Activated effector memory CD4-positive, alpha-beta T cell treated with anti-CD3 and anti-CD28 coated beads, Interleukin-2, amount 50 U/mL, for 16 hours (primary cell): ENCODE measurements at regions not wholly inside any gene's neighbourhood (a gene's known extent, or its start where the extent isn't known, plus 50 kb on each side); places are given as distances from the start of the nearest gene placed in this dataset.
"Not testable (repeated sequence)": the region's sequence is repeated elsewhere in the genome, so short reads cannot be mapped to it uniquely, and the experiment has no call there.

Source experiments
- DNase-seq: peaks from one replicate; pipeline ENCODE4 v3.0.0-alpha.2; 2020

- no peak for DNase-seq
Measured at GRCh38 chr4:24236532-24236931, 346.7 kb upstream of the PPARGC1A start.

DNA sequence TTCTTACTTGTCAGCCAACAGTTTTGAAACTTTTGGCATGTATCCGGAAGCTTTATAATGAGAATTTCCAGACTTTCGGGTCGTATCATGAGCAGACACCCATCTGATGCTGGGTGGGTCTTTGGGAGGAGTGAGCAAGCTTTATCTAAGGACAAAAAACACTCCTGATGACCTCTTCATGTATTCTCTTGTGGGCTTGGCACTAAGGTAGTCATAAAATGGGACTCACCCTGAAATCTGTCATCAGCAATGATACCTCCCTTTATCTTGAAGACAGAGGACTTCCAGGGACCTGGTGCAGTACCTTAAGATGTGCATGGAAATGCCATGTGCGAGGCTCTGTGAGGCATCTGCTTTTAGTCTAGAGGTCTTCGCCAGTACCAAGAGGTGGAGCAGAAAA lies 346.3 kb upstream of the PPARGC1A start:
- DNase-seq: no peak

DNA sequence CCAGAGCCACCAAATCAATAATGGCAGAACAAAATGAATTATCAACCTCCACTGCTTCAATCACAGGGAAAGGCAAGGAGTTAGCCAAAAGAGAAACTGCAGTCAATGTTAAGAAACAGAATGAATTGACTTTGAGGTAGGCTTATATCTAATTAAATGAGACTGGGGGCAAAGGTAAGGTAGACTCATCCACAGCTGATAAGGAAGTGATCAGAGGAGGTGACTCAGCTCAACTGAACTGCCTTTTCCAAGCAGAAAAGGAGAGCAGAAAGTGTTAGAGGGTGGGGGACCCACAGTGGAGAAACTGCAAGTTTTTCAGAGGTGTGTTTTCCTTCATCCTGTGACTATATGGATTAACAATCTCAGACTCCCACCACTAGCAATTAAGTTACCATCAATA lies 345.8 kb upstream of the PPARGC1A start:
- DNase-seq: no peak

GRCh38 chr4:24234288-24234848 lies 344.5 kb upstream of the PPARGC1A start:
- no peak for DNase-seq

- DNase-seq: no peak
Measured at GRCh38 chr4:24230955-24231354, 341.1 kb upstream of the PPARGC1A start.

GRCh38 chr4:24229978-24230377 lies 340.1 kb upstream of the PPARGC1A start:
- DNase-seq: no peak

DNA sequence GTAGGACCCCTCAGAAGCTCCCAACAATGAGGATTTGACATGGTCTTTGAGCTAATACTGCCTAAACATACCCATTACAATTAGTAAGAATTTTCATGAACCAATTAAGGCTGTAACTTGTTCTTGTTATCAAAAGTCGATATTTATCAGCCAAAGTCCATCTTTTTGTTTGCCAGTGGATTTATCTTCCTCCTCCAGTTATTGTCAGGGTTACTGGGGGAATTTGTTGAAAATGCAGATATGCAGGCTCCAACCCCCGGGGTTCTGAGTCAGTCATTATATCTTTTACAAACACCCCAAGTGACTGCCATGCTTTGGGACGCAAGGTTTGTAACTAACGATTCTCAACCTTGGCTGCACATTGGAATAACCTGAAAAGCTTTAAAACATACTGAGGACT lies 338.8 kb upstream of the PPARGC1A start:
- no peak for DNase-seq

DNA sequence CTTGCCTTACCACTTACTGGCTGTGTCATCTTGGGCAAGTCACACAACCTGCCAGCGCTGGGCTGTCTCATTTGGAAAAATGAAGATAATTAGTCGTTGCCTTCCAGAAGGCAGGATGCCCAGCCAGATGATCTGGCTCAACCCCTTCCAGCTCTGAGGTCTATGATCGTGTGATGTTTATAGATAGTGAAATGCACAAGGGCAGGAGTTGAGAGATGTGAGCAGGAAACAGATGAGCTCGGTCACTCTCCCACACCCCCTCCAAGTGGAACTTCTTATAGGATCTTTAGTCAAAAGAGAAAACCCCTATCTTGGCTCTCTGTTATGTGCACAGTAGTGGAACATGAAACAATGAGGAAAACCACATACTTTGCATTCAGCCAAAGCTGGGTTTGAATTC lies 336.8 kb upstream of the PPARGC1A start:
- DNase-seq: no peak

DNA sequence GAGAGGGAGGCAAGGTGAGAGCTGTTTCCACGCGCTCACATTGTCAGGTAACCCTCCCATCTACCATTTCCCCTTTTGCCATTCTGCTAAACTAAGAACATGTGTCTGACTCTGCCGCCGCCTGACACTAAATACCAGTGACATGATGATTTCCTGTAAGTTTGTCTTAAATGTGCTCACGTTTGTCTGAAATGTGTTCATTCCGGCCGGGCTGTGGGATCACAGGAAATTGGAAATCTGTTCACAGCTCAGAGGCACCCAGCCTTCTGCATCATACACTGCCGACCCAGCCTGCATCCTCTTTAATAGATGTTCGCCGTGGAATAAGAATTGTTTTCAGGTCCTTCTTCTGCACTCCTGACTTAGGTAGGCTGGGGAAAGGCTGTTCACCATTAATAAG lies 336.2 kb upstream of the PPARGC1A start:
- DNase-seq: no peak

DNA sequence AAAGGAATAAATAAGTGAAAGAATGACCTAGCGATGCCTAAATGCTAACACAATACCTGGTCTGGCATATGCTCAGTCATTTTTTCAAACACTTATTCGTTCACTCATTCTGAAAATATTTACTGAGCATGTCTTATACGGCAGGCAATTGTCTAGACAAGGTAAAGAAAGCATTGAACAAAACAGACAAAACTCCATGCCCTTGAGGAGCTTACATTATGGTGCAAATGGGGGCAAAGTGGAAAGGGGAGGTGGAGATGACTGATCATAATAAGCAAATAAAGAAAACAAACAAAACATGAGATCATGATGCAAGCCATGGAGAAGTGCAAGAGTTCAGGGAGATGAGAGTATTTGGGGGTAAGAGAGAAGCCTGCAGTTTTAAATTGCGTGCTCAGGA lies 334.6 kb upstream of the PPARGC1A start:
- DNase-seq: no peak

DNA sequence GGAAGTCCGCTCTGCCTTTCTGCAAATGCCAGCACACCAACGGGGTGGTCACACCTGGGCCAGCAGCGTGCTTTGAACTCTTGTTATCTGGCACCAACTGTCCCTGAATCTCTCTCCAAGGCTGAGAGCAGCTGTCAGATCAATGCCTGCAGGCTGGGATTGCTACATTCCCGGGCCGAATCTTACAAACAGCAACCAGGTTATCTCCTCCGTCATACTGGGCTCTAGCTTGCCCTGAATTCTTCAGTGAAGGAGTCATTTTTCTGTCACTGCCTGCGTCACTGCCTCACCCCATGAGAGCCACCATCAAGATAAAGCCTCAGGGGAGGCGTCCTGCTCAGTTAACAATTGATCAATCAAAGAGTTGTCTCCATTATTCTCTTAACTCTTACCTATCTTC lies 329.4 kb upstream of the PPARGC1A start:
- no peak for DNase-seq

- DNase-seq: no peak
Measured at GRCh38 chr4:24218566-24218965, 328.7 kb upstream of the PPARGC1A start.

DNA sequence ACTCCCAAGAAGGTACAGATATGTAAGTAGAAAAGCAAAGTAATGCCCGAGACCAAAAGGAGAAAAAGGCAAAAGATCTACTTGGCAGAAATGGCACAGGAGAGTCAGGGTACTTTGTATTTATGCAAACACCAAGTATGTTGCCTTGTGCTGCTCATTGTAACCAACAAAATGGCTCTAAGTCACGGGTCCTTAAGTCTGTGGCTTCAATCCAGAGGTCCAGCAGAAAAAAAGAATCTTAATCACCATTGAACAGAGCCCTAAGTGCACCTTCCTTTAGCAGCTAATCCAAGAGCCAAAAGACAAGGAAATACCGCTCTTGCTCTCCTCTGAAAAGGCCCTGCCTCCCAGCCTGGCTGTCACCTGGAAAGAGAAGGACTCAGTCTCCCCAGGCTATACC lies 324.9 kb upstream of the PPARGC1A start:
- DNase-seq: no peak

DNA sequence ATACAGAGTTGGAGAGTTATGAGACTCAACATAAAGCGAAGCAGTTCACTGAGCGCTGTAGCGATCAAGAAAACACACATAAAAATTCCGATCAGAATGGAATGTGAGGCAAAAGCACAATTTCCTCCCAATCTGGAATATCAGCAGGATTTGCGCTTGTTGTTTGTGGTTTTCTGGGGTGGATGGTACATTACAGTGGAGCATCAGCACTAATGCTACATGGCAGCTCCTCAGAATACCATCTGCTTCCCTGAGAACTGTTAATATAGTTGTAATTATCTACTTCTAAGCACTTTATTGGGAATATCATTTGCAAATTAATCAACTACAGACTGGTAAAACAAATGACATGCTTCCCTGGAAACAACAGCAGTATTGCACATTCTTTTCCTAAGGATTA lies 324.1 kb upstream of the PPARGC1A start:
- DNase-seq: no peak

- DNase-seq: no peak
Measured at GRCh38 chr4:24212642-24213041, 322.8 kb upstream of the PPARGC1A start.

- no peak for DNase-seq
Measured at GRCh38 chr4:24211856-24212255, 322.0 kb upstream of the PPARGC1A start.

GRCh38 chr4:24210332-24210902 lies 320.6 kb upstream of the PPARGC1A start:
- DNase-seq: no peak

- no peak for DNase-seq
Measured at GRCh38 chr4:24209906-24210305, 320.1 kb upstream of the PPARGC1A start.

- DNase-seq: no peak
Measured at GRCh38 chr4:24209131-24209530, 319.3 kb upstream of the PPARGC1A start.

- DNase-seq: no peak
Measured at GRCh38 chr4:24208691-24209090, 318.8 kb upstream of the PPARGC1A start.

DNA sequence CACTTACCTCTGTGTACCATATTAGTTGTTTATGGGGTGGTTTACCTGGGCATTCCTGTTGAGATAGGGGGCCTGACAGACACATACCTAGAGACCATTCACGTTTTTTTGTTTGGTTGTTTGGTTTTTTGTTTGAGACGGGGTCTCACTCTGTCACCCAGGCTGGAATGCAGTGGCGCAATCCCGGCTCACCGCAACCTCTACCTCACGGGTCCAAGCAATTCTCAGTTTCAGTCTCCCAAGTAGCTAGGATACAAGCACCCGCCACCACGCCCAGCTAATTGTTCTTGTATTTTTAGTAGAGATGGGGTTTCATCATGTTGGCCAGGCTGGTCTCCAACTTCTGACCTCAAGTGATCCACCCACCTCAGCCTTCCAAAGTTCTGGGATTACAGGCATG lies 314.9 kb upstream of the PPARGC1A start:
- not testable (repeated sequence) for DNase-seq

- no peak for DNase-seq
Measured at GRCh38 chr4:24203926-24204325, 314.1 kb upstream of the PPARGC1A start.

GRCh38 chr4:24202579-24202978 lies 312.7 kb upstream of the PPARGC1A start:
- no peak for DNase-seq

GRCh38 chr4:24197955-24198354 lies 308.1 kb upstream of the PPARGC1A start:
- DNase-seq: no peak

DNA sequence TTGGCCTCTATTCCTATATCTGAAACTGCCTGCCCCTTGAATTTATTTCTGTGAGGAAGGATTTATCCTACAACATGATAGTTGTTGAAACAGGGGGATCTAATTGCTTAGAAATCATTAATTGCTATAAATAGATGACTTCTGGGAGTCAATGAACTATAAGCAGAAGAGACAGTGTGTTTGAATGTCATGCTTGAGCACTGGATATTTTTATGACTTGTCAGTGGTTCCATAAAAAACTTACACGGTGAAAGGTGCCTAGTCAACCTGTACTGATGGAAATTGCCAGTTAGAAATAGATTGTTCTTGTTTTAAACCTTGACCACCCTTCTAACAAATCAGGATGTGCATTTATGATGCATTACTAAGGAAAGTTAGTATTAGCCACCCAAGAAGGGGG lies 306.9 kb upstream of the PPARGC1A start:
- no peak for DNase-seq
